Endodermal cell (in vitro differentiated cells): ENCODE measurements at regions not wholly inside any gene's neighbourhood (a gene's known extent, or its start where the extent isn't known, plus 50 kb on each side); places are given as distances from the start of the nearest gene placed in this dataset.

Experiments
- DNase-seq: peaks from one replicate; pipeline ENCODE4 v3.0.0-alpha.2; 2017
- H3K27ac ChIP-seq: 2 replicates; pipeline ENCODE4 v1.5.1; 2013; ENCODE audit warnings: mild to moderate bottlenecking, low read depth, low read length, moderate library complexity
- H3K27me3 ChIP-seq: 2 replicates; pipeline ENCODE4 v1.6.1; 2013; ENCODE audit warnings: mild to moderate bottlenecking, low read length, moderate library complexity; ENCODE audit not compliant: insufficient read depth, control insufficient read depth, poor library complexity, severe bottlenecking
- H3K36me3 ChIP-seq: 2 replicates; pipeline ENCODE4 v1.7.0; 2013; ENCODE audit warnings: mild to moderate bottlenecking, low read length, moderate library complexity; ENCODE audit not compliant: control insufficient read depth, insufficient read depth
- H3K4me1 ChIP-seq: one replicate; pipeline ENCODE4 v1.7.0; 2013; ENCODE audit warnings: low read length; ENCODE audit not compliant: control insufficient read depth, insufficient read depth
- H3K4me3 ChIP-seq: 2 replicates; pipeline ENCODE4 v1.5.1; 2013; ENCODE audit warnings: mild to moderate bottlenecking, low read length, moderate library complexity
- H3K9ac ChIP-seq: 2 replicates; pipeline ENCODE4 v1.6.1; 2013; ENCODE audit warnings: mild to moderate bottlenecking, low read length, moderate library complexity; ENCODE audit not compliant: poor library complexity, severe bottlenecking; ENCODE audit errors: extremely low read depth
- H3K9me3 ChIP-seq: 2 replicates; pipeline ENCODE4 v1.6.1; 2013; ENCODE audit warnings: mild to moderate bottlenecking, low read length, moderate library complexity; ENCODE audit not compliant: control insufficient read depth
- H3K27ac Mint-ChIP-seq: 2 replicates; pipeline ENCODE4 v1.8.0; 2020; ENCODE audit warnings: mixed read lengths
- H3K27me3 Mint-ChIP-seq: 2 replicates; pipeline ENCODE4 v1.8.0; 2021; ENCODE audit warnings: mild to moderate bottlenecking, mixed read lengths; ENCODE audit not compliant: insufficient read depth
- H3K36me3 Mint-ChIP-seq: 2 replicates; pipeline ENCODE4 v1.8.0; 2020; ENCODE audit warnings: low read depth, mixed read lengths
- H3K4me1 Mint-ChIP-seq: 2 replicates; pipeline ENCODE4 v1.8.0; 2020; ENCODE audit warnings: mixed read lengths
- H3K4me3 Mint-ChIP-seq: 2 replicates; pipeline ENCODE4 v1.8.0; 2020; ENCODE audit warnings: mild to moderate bottlenecking, moderate library complexity, mixed read lengths
- H3K9me3 Mint-ChIP-seq: 2 replicates; pipeline ENCODE4 v1.8.0; 2020; ENCODE audit warnings: mild to moderate bottlenecking, mixed read lengths
- CTCF ChIP-seq: fragments of 200-600 bp; sonication (generic); conservative IDR thresholded peaks from 2 replicates; pipeline ENCODE4 v1.5.0; 2021; ENCODE audit warnings: antibody characterized with exemption, mild to moderate bottlenecking
- WGBS, 2 experiments: methylation state at CpG; one replicate each; pipeline versions ENCODE4 v1.1.5 to v1.1.7; 2013; ENCODE audit warnings: missing lambda C conversion rate in 2 of 2, mixed read lengths in 1 of 2; ENCODE audit not compliant: insufficient coverage in 1 of 2, insufficient read length in 1 of 2; 5-methylcytosine and 5-hydroxymethylcytosine counted together

GRCh38 chr4:129968778-129969177 lies 872.8 kb downstream of the C4orf33 start:
- no peak overlapping the region for H3K9ac ChIP-seq
- Mint-ChIP-seq H3K4me3 (no peak overlapping the region), H3K27ac (no peak overlapping the region), H3K27me3 (no peaks in the 10 kb centered on the region), H3K4me1 (no peaks in the 10 kb centered on the region), H3K9me3 (peaks cover 4% of the 10 kb centered on the region), H3K36me3 (peaks cover 2% of the 10 kb centered on the region)
- H3K9me3 ChIP-seq = peaks cover 5% of the 10 kb centered on the region
- TF ChIP-seq CTCF = no peak
- no peak for DNase-seq
- no peaks in the 10 kb centered on the region for H3K4me1 ChIP-seq
- no peak overlapping the region for H3K4me3 ChIP-seq
- H3K27ac ChIP-seq = no peak overlapping the region
- no peaks in the 10 kb centered on the region for H3K36me3 ChIP-seq
- no peaks in the 10 kb centered on the region for H3K27me3 ChIP-seq
- 86 to 94% methylated on average over 1 of the region's 1 CpG for WGBS, 2 experiments

- Mint-ChIP-seq H3K9me3 (peaks cover 2% of the 10 kb centered on the region), H3K27ac (no peak overlapping the region), H3K4me3 (no peak overlapping the region), H3K4me1 (no peaks in the 10 kb centered on the region), H3K27me3 (no peaks in the 10 kb centered on the region), H3K36me3 (peaks cover 2% of the 10 kb centered on the region)
- H3K27ac ChIP-seq = peak overlapping the region; percentile 39
- TF ChIP-seq CTCF = no peak
- no peak overlapping the region for H3K9ac ChIP-seq
- H3K4me3 ChIP-seq = no peak overlapping the region
- no peak for DNase-seq
- 80 to 95% methylated on average over 3 of the region's 3 CpGs for WGBS, 2 experiments
- peaks cover 5% of the 10 kb centered on the region for H3K9me3 ChIP-seq
- no peaks in the 10 kb centered on the region for H3K4me1 ChIP-seq
- H3K36me3 ChIP-seq = no peaks in the 10 kb centered on the region
- H3K27me3 ChIP-seq = no peaks in the 10 kb centered on the region
Observed at GRCh38 chr4:129970801-129971200, 874.8 kb downstream of the C4orf33 start.

- no peak for TF ChIP-seq CTCF
- H3K27me3 Mint-ChIP-seq = no peaks in the 10 kb centered on the region
- H3K27ac Mint-ChIP-seq = no peak overlapping the region
Observed at GRCh38 chr4:129971419-129971818, 875.5 kb downstream of the C4orf33 start.

More at GRCh38 chr4:129971419-129971818, 875.5 kb downstream of the C4orf33 start:
- Mint-ChIP-seq H3K4me3 (no peak overlapping the region), H3K9me3 (peaks cover 2% of the 10 kb centered on the region), H3K4me1 (no peaks in the 10 kb centered on the region), H3K36me3 (peaks cover 2% of the 10 kb centered on the region)
- Histone ChIP-seq H3K9ac (no peak overlapping the region), H3K27ac (peak overlapping the region; percentile 39), H3K9me3 (peaks cover 5% of the 10 kb centered on the region), H3K27me3 (no peaks in the 10 kb centered on the region), H3K4me1 (no peaks in the 10 kb centered on the region), H3K4me3 (no peak overlapping the region), H3K36me3 (no peaks in the 10 kb centered on the region)
- DNase-seq = no peak
